Activated CD4-positive, alpha-beta T cell treated with anti-CD3 and anti-CD28 coated beads, Interleukin-2, Interleukin-4, amounts not matched to agents 100 ng/mL and 50 ng/mL, durations not matched to agents 16 hours and 8 hours (primary cell): ENCODE measurements at regions not wholly inside any gene's neighbourhood (a gene's known extent, or its start where the extent isn't known, plus 50 kb on each side); places are given as distances from the start of the nearest gene placed in this dataset.
"Not testable (repeated sequence)": the region's sequence is repeated elsewhere in the genome, so short reads cannot be mapped to it uniquely, and the experiment has no call there.

Experiments
- DNase-seq: peaks from one replicate; pipeline ENCODE4 v3.0.0-alpha.2; 2020; ENCODE audit warnings: low spot score

DNA sequence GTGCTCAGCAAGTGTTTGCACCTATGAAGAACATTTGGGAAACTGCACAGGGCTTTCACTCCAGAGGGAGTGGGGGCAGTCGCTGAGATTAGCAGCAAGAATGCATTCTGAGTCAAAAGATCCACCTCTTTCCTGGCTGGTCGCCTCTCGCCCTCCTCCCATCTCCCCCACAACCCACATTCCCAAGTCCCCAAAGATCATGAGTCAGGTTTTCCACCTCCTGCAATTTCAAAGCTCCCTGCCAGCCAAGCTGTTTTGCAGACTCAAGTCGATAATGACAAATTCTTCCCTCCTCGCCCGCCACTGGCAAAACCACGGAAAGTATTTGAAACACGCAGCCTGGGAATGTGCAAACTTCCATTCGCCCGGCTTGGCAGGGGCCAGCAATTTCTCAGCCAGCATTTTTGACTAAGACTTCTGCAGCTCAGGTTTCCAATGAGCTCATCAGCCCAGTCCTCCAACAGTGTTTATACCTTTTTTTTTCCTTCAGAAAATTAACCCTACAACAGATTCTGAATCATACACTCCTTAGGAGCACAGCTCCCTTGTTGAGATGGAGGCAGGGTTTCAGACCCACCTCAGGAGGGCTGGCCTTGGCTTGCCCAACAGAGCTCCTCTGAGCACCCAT lies 181.4 kb downstream of the SMAD6 start:
- DNase-seq, result no peak

DNA sequence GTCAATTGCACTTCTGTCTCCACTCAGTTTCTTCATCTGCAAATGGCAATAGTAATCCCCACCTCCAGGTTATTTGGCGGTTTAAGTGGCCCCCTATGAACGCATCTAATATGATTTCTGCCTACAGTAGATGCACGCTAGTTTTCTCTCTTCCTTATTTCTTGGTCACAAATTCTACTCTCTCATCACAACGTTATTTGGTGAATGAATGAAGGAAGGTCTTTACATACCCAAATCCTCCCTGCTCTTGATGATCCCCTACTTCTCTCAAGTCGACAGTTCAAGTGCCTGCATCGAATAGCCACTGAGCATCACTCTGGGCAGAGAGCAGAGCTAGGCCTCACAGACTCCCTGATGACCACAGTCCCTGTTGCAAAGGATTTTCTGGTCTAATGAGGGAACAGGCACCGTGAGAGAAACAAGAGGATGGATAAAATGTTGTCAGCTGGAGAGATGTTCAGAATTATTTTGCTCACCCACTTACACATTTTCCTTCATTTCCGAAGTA lies 181.2 kb upstream of the SMAD3 start:
- DNase-seq, result no peak

DNA sequence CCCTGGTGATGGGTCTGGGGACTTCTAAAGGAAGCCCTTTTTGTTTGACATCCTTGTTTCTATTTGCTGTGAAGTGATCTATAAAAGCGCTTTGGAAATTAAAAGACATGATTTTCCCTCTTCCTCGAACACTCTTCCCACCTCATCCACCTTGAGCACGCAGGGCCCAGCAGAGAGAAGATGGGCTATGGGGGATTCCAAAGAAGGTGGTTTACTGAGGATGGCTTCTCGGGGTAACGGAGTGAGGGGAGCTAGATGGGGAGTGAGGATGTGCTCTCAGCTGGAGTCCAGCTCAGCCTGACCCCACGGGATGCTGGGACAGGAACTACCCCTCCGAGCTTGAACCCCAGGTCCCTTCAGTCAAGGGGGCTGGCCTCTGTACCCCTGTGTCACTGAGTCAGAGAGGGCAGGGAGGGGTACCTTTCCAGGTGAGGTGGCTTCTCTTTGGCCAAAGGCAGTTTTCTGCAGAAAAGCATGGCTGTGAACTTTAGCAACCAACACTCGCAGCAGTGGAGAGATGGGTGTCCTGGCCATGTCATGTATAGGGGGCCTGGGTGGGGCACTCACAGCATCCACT lies 180.7 kb upstream of the SMAD3 start:
- no peak for DNase-seq

DNA sequence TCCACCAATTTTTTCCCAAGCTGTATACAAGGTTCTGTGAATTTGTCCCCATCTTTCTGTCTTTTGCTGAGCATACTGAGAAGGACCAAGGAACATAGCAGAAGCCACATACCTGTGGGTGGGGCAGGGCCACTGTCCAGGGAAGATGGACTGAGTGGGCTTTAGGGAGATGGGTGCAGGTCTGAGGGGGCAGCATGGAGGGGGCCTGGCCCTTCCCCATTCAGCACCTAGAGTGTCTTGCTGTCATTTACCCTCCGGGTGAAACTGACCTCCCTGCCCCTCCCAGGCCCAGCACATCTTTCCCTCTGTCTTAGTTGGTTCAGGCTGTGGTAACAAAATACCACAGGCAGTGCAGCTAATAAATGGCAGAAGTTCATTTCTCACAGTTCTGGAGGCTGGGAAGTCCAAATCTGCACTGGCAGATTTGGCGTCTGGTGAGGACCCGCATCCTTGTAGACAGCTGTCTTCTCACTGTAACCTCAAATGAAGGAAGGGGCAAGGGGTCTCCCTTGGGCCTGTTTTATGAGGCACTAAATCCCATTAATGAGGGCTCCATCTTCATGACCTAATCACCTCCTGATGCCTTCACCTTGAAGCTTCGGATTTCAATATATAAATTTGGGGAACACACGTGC lies 180.0 kb upstream of the SMAD3 start:
- DNase-seq, result no peak

DNA sequence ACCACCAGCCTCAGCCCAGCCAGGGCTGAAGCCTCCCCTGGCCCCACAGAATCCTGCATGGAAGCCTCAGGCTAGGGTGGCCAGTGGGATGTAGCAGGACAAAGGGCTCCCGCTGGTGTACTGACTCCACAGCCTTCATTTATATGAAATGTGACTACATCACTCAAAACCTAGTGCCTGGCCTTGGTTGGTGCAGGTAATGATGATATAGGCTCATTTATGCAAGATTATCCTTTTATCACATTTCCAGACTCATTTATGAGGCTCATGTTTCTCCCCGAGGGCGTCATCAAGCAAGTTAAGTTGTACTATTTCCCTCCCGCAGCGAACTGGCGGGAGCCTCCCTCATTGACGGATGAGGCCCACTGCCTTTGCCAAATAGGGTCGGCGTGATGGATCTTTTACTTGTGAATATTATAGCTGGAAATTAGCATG lies 179.1 kb upstream of the SMAD3 start:
- DNase-seq, result no peak

DNA sequence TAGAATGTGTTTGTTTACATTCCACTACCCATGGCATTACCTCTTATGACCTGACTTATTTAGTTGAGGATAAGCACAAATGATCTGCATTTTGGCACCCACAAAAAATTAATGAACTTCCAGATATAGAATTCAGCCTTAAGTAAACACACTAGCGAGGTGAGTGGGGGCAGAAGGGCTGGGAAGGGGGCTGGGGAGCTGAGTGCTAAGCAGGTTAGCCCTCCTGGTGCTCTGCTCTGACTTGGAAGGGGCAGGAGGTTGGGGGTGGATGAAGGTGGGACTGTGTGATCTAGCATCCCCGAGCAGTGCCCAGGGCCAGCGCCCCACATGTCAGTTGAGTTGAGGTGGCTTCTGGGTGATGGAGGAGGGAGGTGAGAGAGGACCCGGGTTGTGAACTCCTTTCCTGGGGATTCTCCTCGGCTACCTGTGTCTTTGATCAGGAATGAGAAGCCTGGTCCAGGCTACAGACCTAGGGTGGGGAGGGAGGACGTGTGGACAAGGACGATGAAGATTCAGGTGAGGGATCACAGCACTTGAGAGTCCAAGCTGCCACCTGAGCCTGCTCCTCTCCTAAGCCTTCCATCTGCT lies 178.6 kb upstream of the SMAD3 start:
- no peak for DNase-seq

DNA sequence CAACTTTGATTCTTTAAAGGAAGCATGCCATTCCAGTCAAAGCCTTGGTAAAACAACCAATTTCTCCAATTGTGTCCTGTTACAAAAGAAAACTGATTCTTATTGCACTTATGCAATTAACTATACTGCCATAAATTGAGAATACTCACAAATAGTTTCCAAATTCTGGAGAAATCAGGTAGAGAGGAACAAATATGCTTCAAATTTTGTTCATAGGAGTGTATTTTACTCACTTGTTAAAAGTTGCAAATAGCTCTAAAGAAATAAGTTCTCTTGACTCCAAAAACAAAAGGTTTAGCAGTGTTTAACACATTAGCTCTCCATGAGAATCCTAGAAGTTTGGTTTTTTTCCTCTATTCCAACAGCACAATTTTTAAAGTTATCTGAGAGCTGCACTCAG lies 176.1 kb upstream of the SMAD3 start:
- not testable (repeated sequence) for DNase-seq

DNA sequence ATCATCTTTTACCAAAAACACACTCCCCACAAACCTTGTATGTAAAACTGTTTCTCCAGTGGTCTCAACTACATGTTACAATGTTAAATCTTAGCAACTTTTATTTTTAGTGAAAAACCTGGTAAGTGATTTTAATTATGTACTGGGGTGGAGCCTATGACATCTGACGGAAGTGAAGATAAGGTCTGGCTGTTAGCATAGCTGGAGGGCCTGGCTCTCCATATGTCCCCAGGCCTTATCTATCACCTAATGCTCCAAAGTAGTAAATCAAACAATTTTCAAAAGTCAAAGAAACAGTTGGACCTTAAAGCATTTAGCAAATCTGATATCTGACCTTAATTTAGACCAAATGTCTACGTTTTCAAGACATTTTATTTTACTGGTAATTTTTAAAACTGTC lies 173.6 kb upstream of the SMAD3 start:
- no peak for DNase-seq

DNA sequence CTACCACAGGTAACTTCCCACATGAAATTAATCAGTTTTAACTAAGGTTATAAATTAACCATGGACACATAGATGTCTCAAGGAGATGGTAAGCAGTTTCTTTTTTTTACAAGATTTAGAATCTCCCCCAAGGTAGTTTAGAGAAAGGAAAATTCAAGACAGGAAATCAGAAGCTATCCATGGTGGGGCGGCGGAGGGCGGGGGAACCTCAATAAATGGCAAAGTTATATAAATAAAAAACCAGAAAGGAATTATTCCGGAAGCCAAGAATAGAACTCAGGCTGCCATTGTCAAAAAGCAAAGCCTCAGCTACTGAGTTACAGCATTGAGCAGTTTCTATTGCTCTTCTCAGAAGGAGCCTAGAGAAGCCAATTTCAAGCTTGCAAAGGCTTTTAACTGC lies 172.1 kb upstream of the SMAD3 start:
- DNase-seq, result no peak

DNA sequence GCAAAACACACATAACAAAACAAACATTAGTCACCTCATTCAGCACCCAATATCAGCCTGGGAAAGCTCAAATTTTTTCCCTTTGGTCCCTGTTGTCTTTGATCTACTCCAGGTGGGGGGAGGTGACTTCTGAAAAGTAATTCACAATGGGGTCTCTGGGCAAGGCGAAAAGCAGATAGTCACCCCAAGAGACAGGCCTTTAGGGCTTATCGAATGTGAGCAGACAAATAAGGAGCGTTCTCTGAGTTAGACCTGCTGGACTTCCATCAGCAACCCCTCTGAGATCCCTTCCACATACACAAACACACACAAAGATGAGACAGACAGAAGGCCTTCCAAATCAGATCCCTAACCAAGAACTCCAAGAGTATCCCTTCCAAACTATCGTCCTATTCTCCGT lies 171.0 kb upstream of the SMAD3 start:
- no peak for DNase-seq

DNA sequence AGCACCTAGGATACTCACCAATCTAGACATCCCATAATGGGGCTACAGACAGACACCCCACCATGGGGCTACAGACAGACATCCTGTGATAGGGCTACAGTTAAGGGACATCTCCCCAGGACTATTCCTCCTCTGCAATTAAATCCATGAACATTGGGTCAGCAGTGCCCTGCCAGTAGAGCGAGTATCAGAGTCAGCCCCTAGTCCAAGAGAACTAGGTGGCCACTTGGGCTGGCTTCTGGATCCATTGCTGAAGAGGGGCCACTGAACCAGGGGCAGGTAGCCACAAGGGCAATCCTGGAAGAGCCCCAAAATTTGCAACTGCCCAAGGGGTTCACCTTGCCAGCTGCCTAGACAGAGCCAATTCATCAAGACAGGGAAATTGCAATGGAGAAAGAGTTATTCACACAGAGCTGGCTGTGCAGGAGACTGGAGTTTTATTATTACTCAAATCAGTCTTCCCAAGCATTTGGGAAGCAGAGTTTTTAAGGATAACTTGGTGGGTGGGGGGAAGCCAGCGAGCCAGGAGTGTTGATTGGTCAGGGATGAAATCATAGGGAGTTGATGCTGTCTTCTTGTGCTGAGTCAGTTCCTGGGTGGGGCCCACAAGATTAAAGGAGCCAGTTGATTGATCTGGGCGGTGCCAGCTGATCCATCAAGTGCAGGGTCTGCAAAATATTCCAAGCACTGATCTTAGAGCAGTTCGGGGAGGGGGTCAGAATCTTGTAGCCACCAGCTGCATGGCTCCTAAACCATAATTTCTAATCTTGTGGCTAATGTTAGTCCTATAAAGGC lies 170.2 kb upstream of the SMAD3 start:
- DNase-seq, result no peak

DNA sequence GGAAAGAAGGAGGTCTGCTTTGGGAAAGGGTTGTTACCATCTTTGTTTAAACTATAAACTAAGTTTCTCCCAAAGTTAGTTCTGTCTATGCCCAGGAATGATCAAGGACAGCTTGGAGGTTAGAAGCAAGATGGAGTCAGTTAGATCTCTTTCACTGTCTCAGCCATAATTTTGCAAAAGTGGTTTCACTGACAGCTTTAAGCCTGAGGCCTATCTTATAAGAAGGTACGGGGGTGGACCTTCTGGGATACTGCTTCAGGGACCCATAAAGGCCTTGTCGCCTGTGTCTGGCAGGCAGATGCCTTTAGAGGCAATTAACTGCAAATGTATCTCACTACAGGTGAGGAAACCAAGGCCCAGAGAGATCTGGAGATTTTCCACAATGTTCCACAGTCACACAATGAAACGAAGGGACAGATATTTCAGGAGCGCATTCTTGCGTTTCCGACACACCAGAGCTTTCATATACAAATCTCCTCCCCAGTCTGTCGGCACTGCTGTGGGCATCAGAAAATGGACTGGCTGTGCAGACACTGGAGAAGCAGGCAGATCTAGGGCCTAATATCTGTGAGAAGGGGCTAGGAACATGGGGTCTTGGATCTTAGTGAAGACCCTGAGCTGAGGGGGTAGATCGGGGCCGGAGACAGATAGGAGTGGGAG lies 169.5 kb upstream of the SMAD3 start:
- no peak for DNase-seq

DNA sequence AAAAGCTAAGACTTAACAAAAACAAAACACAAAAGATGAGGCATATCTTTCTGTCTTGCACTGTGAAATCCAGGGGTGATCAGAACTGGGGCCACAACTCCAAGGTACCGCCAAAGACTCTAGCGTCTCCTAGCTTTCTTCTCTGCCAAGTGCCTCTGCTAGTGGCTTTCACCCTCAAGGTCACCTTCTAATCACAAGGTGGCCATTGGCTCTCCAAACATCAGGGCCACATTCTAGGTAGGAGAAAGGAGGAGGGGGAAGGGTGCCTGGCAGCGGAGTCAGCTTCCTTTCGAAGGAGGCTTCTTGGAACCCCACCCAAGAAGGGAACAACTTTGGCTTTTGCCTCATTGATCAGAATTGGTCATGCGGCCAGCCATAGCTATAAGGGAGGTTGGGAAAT lies 168.8 kb upstream of the SMAD3 start:
- DNase-seq, result no peak

DNA sequence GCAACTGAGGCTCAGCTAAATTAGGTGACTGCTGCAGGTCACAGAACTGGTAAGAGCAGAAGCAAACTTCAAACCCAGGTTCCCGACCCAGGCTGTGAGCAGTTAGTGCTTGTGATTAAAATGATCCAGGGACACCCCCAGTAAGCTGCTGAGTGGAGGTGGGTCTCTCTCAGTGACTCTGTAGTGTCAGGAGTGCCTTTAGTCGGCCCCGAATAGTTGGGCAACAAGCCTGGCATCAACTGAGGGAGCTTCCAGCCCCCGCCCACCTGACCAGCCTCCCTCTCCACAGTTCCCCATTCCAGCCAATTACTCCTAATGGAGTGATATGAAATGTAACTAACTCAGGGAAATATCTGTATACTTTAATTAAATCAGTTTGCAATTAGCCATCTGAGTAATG lies 168.0 kb upstream of the SMAD3 start:
- no peak for DNase-seq

DNA sequence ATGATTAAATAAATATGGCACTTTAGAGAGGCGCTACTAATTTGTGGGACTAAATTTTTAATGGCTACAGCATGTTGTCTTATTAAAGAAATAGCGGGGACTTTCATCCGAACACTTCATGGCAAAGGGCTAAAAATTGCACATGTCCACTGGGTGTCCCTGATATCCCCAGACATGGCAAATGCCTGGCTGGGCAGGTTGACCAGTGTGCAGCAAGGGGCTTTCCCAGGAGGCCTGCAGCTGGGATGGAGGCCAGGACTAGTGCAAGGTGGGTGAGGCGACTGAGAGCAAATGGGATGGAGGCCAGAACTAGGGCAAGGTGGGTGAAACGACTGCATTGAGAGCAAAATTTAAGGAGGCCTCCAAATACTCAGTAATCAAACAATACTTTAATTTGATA lies 167.4 kb upstream of the SMAD3 start:
- DNase-seq, result no peak

DNA sequence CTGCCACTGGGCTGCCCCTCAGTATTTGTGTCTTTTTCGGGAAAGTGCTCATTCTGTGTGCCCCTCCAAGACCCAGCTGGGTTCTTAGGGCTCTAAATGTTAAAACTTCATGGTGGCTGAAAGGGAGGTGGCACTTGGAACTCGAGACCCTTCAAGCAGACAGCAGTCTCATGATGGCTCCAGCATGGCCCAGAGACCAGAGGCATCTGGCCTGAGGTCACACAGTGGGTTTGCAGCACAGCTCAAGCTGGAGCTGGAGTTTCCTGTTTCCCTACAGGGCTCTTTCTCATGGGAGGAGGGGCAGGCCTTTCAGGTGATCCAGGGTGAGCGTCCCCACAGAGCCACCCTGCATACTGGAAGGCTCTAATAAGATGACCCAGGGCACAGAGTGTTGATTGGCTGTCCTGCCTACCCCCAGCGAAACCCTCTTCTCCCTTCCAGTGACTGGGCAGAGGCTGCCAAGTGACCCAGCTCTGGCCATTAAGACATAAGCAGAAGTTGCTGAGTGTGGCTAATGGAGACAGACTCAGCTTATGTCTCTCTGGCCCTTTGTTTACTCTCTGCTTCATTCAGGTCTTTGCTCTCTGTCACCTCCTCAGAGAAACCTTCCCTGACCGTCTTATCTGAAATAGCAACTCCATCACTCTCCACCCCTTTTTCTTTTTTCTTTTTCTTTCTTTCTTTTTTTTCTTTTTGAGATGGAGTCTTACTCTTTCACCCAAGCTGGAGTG lies 166.6 kb upstream of the SMAD3 start:
- no peak for DNase-seq

DNA sequence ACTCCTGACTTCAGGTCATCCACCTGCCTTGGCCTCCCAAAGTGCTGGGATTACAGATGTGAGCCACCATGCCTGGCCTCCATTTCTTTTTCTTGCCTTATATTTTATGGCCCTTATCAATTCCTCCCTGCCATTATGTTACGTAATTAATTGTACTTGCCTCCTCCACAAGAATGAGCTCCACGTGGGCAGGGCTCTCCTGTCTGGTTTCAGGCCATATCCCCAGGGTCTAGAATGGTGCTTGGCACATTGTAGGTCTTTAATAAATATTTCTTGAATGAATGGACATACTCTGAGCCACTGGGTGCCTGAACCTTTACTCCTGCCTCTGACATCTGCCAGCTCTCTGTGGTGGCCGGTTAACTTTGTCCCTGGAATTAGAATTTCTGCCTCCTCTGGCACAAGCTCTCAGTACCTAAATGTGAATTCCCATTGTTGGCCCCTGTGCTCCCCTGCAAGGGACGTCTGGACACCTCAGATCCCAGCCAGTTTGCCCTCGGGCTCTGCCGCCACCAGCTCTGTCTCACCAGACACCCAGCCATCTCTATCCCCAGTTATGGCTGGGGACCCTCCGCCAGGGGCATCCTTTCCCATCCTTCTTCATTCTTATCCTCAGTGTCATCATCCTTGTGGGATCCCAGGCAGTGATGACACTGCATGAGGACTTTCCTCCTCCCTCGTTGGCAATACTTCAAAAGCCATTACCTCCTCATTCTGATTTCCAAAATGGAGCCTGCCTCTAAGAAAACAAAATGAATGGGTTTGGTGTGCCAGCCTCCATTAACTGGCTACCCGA lies 165.6 kb upstream of the SMAD3 start:
- no peak for DNase-seq

DNA sequence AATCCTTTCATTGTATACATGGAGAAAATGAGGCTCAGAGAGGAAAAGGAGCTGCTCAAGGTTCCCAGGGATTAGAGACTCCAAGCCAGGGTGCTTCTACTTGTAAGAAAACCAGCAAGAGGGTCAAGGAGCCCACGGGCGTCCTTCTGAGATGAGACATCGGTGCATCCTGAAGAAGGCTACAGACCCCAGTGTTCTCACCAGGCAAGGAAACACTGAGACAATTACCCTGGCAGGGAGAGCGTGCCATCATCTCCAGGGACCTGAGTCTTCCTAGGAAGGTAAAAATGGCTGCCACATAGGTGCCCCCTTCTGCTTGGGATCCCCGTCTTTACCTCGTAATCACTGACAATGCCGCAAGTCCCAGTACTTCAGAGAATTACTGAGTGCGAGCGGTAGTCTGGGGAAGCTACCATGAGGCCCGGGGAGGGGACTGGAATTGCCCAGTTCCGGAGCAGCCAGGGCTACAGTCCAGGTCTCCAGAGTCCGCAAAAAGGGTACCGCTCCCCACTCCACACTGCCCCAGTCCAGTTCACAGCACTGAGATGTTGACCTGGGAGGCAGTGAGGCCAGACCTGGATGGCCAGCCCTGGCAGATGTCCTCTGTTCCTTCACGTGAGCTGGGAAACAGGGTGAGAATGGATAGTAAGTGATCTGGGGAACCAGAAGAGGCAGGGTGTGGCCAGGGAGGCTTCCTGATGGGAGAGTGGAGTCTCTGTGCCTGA lies 164.7 kb upstream of the SMAD3 start:
- DNase-seq, result no peak

DNA sequence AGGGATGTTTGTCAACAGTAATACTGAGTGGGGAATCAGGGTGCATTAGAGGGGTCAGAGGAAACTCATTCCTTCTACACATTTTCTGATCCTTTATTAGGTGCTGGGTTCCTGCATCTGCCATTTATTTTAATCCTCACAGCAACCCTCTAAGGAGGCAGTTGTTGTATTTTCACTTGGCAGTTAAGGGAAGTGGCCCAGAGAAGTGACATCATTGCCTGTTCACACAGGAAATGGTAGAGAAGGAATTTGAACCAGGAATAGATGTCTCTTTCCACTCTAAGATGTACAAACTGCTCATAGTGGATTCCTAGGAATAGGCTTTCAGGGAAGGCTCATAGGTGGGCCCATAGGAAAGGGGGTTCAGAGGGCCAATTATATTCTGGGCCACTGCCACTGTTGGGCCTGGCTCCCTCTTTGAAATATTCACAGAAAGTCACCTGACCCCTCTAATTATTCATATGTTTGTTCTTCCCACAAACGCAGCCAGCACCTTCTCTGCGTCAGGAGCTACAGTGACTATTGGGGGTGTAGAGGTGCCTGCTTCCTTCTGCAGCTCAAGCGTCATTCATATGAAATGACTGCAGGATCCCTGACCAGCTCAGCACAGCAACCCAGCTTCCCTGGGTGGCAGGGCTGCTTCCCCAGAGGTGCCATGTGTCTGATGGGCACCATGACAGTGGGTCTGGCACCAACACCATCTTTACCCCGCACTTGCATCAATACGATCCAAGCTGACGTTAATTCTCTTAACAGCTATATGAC lies 163.9 kb upstream of the SMAD3 start:
- DNase-seq, result no peak
